ENCODE measurements at regions not wholly inside any gene's neighbourhood (a gene's known extent, or its start where the extent isn't known, plus 50 kb on each side); places are given as distances from the start of the nearest gene placed in this dataset.

DNA sequence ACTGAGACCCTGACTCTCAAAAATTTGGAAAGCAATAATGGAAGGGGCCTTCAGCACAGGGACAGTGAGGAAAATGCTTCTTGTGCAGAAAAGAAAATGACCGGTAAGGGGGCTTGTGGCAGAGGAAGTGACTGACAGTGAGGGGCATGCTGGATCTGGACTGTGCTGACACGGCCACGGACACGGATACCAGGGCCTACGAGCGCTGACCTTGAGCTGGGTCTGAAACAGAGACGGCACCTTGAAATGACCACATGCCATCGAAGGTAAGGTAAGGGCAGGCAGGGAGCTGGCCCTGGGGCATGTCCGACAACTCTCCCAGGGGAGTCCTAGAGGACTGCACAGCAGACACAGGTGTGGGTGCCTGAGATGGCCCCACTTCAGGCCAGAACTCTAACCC is 182.1 kb downstream of the RHOU start:
- DNase-seq = no peak

- DNase-seq = no peak
Observed at GRCh38 chr1:228917755-228918154, 182.5 kb downstream of the RHOU start.

GRCh38 chr1:228918335-228918734 is 183.1 kb downstream of the RHOU start:
- no peak for DNase-seq

DNA sequence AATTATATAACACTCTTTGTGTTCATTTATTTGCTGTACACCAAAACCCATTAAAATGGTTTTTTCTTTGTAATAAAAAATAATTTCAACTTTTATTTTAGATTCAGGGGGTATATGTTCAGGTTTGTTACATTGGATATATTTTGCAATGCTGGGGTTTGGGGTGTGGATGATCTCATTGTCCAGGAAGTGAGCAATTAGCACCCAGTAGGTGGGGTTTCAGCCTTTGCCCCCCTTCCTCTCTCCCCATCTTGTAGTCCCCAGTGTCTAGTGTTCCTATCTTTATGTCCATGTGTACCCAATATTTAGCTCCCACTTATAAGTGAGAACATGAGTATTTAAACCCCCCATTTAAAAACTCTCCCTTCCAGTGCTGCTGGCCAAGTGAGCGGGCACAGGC is 184.6 kb downstream of the RHOU start:
- no peak for DNase-seq

- DNase-seq = no peak
Observed at GRCh38 chr1:228920831-228921230, 185.6 kb downstream of the RHOU start.

GRCh38 chr1:228921481-228921880 is 186.2 kb downstream of the RHOU start:
- DNase-seq = no peak

- no peak for DNase-seq
Observed at GRCh38 chr1:228922722-228923376, 187.6 kb downstream of the RHOU start.

DNA sequence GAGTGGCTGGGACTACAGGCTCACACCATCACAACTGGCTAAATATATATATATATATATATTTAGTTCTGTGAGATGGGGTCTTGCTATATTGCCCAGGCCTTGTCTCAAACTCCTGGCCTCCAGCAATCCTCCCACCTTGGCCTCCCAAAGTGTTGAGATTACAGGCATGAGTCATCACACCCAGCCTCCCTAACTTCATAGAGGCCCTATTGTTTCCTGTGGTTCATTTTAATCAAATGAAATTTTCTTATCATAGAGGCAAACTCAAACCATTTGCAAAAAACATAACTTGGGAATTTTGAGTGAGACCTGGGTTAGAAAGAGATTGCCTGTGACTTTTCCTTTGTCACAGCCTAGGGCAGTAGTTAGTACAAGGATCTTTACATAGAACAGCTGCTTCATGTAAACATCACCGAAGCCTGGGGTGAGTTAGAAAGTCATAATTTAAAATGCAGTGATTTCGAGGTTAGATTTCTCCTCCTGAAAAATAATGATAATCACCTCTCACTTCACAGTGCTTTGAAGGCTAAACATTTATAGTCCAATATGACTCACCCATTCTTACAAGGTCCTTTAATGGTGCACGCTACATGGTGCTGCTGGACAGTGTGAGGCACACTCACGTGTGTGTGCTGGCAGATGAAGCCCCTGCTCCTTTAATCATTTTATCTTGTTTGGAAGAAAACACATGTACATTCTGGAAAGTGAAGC is 188.9 kb downstream of the RHOU start:
- DNase-seq = no peak

DNA sequence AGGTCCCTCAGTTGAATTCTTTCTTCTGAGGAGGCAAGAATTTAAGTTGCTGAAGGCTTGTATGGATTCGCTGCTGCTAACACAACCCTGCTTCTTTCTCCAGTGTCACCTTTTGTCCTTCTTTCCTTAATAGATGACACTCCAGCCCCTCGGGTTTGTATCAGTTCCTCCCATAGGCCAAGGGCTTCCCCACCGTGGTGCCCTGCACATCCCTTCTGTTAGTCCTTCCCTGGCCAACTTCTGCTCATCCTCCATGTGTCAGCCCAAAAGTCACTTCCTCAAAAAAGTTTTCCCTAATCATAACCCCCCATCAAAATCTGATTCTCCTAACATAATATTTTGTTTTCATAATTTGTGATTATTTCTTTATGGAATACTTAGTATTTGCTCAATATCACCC is 190.4 kb downstream of the RHOU start:
- DNase-seq = no peak

GRCh38 chr1:228927421-228927820 is 192.1 kb downstream of the RHOU start:
- DNase-seq = no peak

GRCh38 chr1:228927946-228928898 is 192.9 kb downstream of the RHOU start:
- DNase-seq = no peak

- DNase-seq = no peak
Observed at GRCh38 chr1:228929476-228930027, 194.3 kb downstream of the RHOU start.

- DNase-seq = no peak
Observed at GRCh38 chr1:228930479-228930957, 195.2 kb downstream of the RHOU start.

GRCh38 chr1:228933753-228934152 is 198.5 kb downstream of the RHOU start:
- DNase-seq = no peak

DNA sequence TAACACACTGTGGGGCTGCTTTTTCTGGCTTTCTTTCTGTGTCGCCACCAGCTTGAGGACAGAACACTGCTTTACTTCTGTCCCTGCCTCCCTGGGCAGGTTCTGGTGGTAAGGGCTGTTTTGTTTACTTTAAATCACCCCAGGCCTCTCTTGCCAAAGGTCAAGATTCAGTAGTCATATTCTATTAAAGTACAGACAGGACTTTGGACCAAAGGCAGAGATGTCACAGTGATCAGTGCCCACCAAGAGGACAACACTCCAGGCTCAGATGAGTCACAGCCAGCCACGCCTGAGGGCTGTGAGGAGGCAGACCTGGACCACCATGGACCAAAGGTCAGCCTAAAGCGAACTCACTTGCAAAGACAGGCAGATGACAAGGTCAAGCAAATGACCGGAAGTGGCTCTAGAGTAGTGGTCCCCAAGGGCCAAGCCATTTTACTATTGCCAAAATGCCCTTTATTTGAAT is 200.0 kb downstream of the RHOU start:
- DNase-seq = no peak

- peak in 1 of 56 donors; percentile 18 for DNase-seq
Observed at GRCh38 chr1:228935855-228936727, 200.8 kb downstream of the RHOU start.

- DNase-seq = no peak
Observed at GRCh38 chr1:228936881-228937280, 201.6 kb downstream of the RHOU start.

- DNase-seq = no peak
Observed at GRCh38 chr1:228937351-228937750, 202.1 kb downstream of the RHOU start.

- peak in 18 of 56 donors; percentile 7 to 76 (median 42) for DNase-seq
Observed at GRCh38 chr1:228937851-228938536, 202.7 kb downstream of the RHOU start.

DNA sequence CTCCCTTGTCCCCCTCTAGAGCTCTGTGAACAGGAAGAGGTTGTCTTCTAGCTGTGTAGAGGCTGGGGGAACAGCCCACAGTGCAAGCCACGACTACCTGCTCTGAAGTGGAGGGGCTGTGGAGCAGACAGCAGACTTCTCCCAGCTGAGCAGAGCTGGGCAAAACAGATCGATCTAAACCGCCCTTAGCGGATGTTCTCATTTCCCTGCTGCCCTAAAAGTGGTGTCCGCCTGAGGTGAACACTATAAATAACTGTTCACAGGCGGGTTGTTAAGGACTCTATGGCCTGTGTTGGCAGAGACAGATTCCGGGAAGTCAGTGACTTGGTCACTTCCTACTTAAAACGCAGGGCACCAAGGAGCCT is 203.2 kb downstream of the RHOU start:
- peak in 3 of 56 donors; percentile 20 to 55 (median 50) for DNase-seq
